ENCODE measurements at regions not wholly inside any gene's neighbourhood (a gene's known extent, or its start where the extent isn't known, plus 50 kb on each side); places are given as distances from the start of the nearest gene placed in this dataset.

DNA sequence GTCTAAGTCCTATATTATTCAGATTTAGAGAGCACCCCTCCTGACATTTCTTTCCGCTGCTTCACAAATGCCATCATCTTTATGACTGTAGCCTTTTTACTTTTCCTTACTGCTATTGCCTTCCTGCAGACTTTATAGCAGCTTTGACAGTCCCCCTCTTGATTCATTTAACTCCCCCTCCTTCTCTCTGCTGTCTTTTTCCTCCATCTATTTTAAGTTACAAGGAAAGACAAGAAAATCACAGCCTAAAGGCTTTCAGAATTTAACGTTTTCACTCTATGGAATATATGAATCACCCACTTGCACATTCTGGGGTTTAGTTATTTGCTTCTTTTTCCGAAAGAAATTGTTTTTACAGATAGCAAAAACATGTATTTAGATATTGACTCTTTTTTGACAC lies 183.4 kb upstream of the SETBP1 start:
- TF ChIP-seq CTCF (conservative IDR thresholded peaks at IDR 0.05; ENCODE audit: low read depth, low read length) = no peak
- TF ChIP-seq EZH2 (IDR thresholded peaks at IDR 0.05; ENCODE audit: borderline replicate concordance, low read depth, low read length, poor library complexity, severe bottlenecking) = no peak

Data from A673 (cell line).